HCT116 (cell line): ENCODE measurements at regions not wholly inside any gene's neighbourhood (a gene's known extent, or its start where the extent isn't known, plus 50 kb on each side); places are given as distances from the start of the nearest gene placed in this dataset.

Experiments used
- ATAC-seq: fragments of 200-7000 bp; cut with Tn5 transposase; 2 replicates; pipeline ENCODE4 v1.9.1; 2020; ENCODE audit warnings: mild to moderate bottlenecking, moderate library complexity
- BruUV-seq: library from RNA; stranded (reverse); fragments of 400-500 nt; replicated peaks from 2 replicates; lab custom pipeline; 2021; lab: Mats Ljungman, UMichigan
- CTCF ChIA-PET: fragments of 300-600 bp; sonication (Branson Sonifier 250); formaldehyde crosslinking; loops from one replicate; lab custom pipeline; 2021; ENCODE audit warnings: antibody characterized with exemption; lab: Charles Lee
- POLR2A ChIA-PET: fragments of 300-600, 350-600 bp; sonication (Branson Sonifier 250); formaldehyde crosslinking; loops from one replicate; lab custom pipeline; 2021; ENCODE audit warnings: antibody characterized with exemption; lab: Charles Lee
- RAD21 ChIA-PET, 2 experiments: fragments of 300-600 bp; sonication (Branson Sonifier 250); formaldehyde crosslinking; loops; one replicate each; lab custom pipeline; 2023; ENCODE audit warnings: low total read pairs in 2 of 2; ENCODE audit not compliant: uncharacterized antibody in 2 of 2, unreplicated experiment in 2 of 2, low non-redundant PET in 1 of 2; lab: Charles Lee
- DNase-seq: peaks from one replicate; pipeline ENCODE4 v3.0.0-alpha.2; 2010; ENCODE audit warnings: low read depth, low spot score
- H2AFZ ChIP-seq: fragments of 200-600 bp; shearing (Covaris generic), sonication (generic); 2 replicates; pipeline ENCODE4 v1.6.1; 2017; ENCODE audit warnings: low read depth, mixed run types, mixed read lengths, antibody characterized with exemption, low read length; ENCODE audit not compliant: poor library complexity, severe bottlenecking
- H3K27ac ChIP-seq: 2 replicates; pipeline ENCODE4 v1.5.1; 2012; ENCODE audit warnings: low read depth, low read length
- H3K27me3 ChIP-seq: fragments of 200-600 bp; sonication (generic); 2 replicates; pipeline ENCODE4 v1.6.1; 2016; ENCODE audit warnings: mixed run types, low read length, mixed read lengths; ENCODE audit not compliant: insufficient read depth
- H3K36me3 ChIP-seq, 2 experiments: fragments of 200-500 bp in 1 of 2; fragments of 200-600 bp in 1 of 2; sonication (Bioruptor generic) in 1 of 2; sonication (generic) in 1 of 2; 2 replicates each; pipeline versions ENCODE4 v1.5.1 to v1.6.1; 2014 to 2016; ENCODE audit warnings: low read length in 2 of 2, inconsistent platforms in 1 of 2, mixed read lengths in 1 of 2, mixed run types in 1 of 2; ENCODE audit not compliant: insufficient read depth in 2 of 2, control insufficient read depth in 1 of 2
- H3K4me1 ChIP-seq, 2 experiments: fragments of 200-600 bp in 1 of 2; sonication (generic) in 1 of 2; 2 replicates each; pipeline versions ENCODE4 v1.5.1 to v1.6.1; 2012 to 2017; ENCODE audit warnings: low read length in 2 of 2, inconsistent platforms in 1 of 2, mild to moderate bottlenecking in 1 of 2, mixed read lengths in 1 of 2, mixed run types in 1 of 2, moderate library complexity in 1 of 2; ENCODE audit not compliant: insufficient read depth in 2 of 2, control insufficient read depth in 1 of 2
- H3K4me2 ChIP-seq: fragments of 200-600 bp; sonication (generic); 2 replicates; pipeline ENCODE4 v1.6.1; 2017; ENCODE audit warnings: mixed run types, low read length, mixed read lengths
- H3K4me3 ChIP-seq, 2 experiments: fragments of 200-600 bp in 1 of 2; sonication (generic) in 1 of 2; replicated peaks in 1 of 2; 2 replicates each; pipeline ENCODE4 v1.5.1; 2011 to 2016; ENCODE audit warnings: low read length in 2 of 2, control low read depth in 1 of 2, low read depth in 1 of 2, mild to moderate bottlenecking in 1 of 2, mixed read lengths in 1 of 2, mixed run types in 1 of 2
- H3K79me2 ChIP-seq: fragments of 200-600 bp; sonication (generic); 2 replicates; pipeline ENCODE4 v1.6.1; 2017; ENCODE audit warnings: mild to moderate bottlenecking, mixed run types, low read length, moderate library complexity, mixed read lengths; ENCODE audit not compliant: insufficient read depth
- H3K9ac ChIP-seq: fragments of 200-600 bp; sonication (generic); 2 replicates; pipeline ENCODE4 v1.6.1; 2016; ENCODE audit warnings: low read length, mixed read lengths
- H3K9me2 ChIP-seq: fragments of 200-600 bp; sonication (generic), shearing (Covaris generic); 2 replicates; pipeline ENCODE4 v1.6.1; 2017; ENCODE audit warnings: mixed run types, mild to moderate bottlenecking, moderate library complexity; ENCODE audit not compliant: insufficient read depth
- H3K9me3 ChIP-seq, 2 experiments: fragments of 200-500 bp in 1 of 2; fragments of 200-600 bp in 1 of 2; sonication (Bioruptor generic) in 1 of 2; sonication (generic) in 1 of 2; 2 replicates each; pipeline ENCODE4 v1.6.1; 2014 to 2017; ENCODE audit warnings: low read length in 2 of 2, mixed read lengths in 2 of 2, inconsistent platforms in 1 of 2, low read depth in 1 of 2, mild to moderate bottlenecking in 1 of 2, mixed run types in 1 of 2, moderate library complexity in 1 of 2; ENCODE audit not compliant: control insufficient read depth in 1 of 2, insufficient read depth in 1 of 2
- H4K20me1 ChIP-seq: fragments of 200-600 bp; sonication (generic), shearing (Covaris generic); 2 replicates; pipeline ENCODE4 v1.6.1; 2017; ENCODE audit warnings: mixed run types, mild to moderate bottlenecking, moderate library complexity; ENCODE audit not compliant: insufficient read depth
- ATF3 ChIP-seq: IDR thresholded peaks from 2 replicates; pipeline ENCODE4 v1.6.1; 2012
- CBX3 ChIP-seq: IDR thresholded peaks from 2 replicates; pipeline ENCODE4 v1.6.1; 2012; ENCODE audit warnings: low read depth
- CEBPB ChIP-seq: IDR thresholded peaks from 2 replicates; pipeline ENCODE4 v1.6.1; 2012; ENCODE audit warnings: low read depth
- CTCF ChIP-seq, 3 experiments: fragments of 200-600 bp in 1 of 3; sonication (generic) in 1 of 3; IDR thresholded peaks in 2 of 3; conservative IDR thresholded peaks in 1 of 3; 2 replicates each; pipeline ENCODE4 v1.5.1; 2012 to 2017; ENCODE audit warnings: low read depth in 2 of 3, low read length in 2 of 3, antibody characterized with exemption in 1 of 3, borderline replicate concordance in 1 of 3, control low read depth in 1 of 3, mild to moderate bottlenecking in 1 of 3, mixed read lengths in 1 of 3, mixed run types in 1 of 3, moderate library complexity in 1 of 3; ENCODE audit not compliant: insufficient read depth in 1 of 3
- EGR1 ChIP-seq: IDR thresholded peaks from 2 replicates; pipeline ENCODE4 v1.6.1; 2012; ENCODE audit warnings: low read depth
- ELF1 ChIP-seq: IDR thresholded peaks from 2 replicates; pipeline ENCODE4 v1.6.1; 2012; ENCODE audit warnings: low read depth, borderline replicate concordance
- EZH2phosphoT487 ChIP-seq: fragments of 200-600 bp; IDR thresholded peaks from 2 replicates; pipeline ENCODE4 v1.6.1; 2018; ENCODE audit warnings: antibody characterized with exemption, borderline replicate concordance
- FOSL1 ChIP-seq: IDR thresholded peaks from 2 replicates; pipeline ENCODE4 v1.6.1; 2012; ENCODE audit warnings: low read depth
- JUND ChIP-seq: IDR thresholded peaks from 2 replicates; pipeline ENCODE4 v1.6.1; 2012
- POLR2A ChIP-seq: IDR thresholded peaks from 2 replicates; pipeline ENCODE4 v1.7.0; 2011; ENCODE audit warnings: borderline replicate concordance; ENCODE audit not compliant: insufficient read depth, insufficient read length; ENCODE audit errors: extremely low read depth
- POLR2AphosphoS5 ChIP-seq: IDR thresholded peaks from 2 replicates; pipeline ENCODE4 v1.6.1; 2011; ENCODE audit warnings: mild to moderate bottlenecking, low read depth, low read length, moderate library complexity
- RAD21 ChIP-seq: IDR thresholded peaks from 2 replicates; pipeline ENCODE4 v1.6.1; 2012; ENCODE audit warnings: low read depth, mild to moderate bottlenecking
- SIN3A ChIP-seq: IDR thresholded peaks from 2 replicates; pipeline ENCODE4 v1.6.1; 2012; ENCODE audit warnings: low read depth
- SP1 ChIP-seq: IDR thresholded peaks from 2 replicates; pipeline ENCODE4 v1.6.1; 2012; ENCODE audit warnings: low read depth
- SRF ChIP-seq: IDR thresholded peaks from 2 replicates; pipeline ENCODE4 v1.6.1; 2012; ENCODE audit warnings: low read depth
- TCF7L2 ChIP-seq: IDR thresholded peaks from 2 replicates; pipeline ENCODE4 v1.7.0; 2011; ENCODE audit warnings: borderline replicate concordance, inconsistent platforms; ENCODE audit not compliant: insufficient read depth, insufficient read length; ENCODE audit errors: extremely low read depth
- YY1 ChIP-seq: IDR thresholded peaks from 2 replicates; pipeline ENCODE4 v1.6.1; 2011; ENCODE audit warnings: low read length, low read depth, moderate library complexity, mild to moderate bottlenecking; ENCODE audit not compliant: insufficient replicate concordance; ENCODE audit errors: extremely low read depth
- ZBTB33 ChIP-seq: IDR thresholded peaks from 2 replicates; pipeline ENCODE4 v1.6.1; 2011; ENCODE audit warnings: mild to moderate bottlenecking, low read length, moderate library complexity; ENCODE audit not compliant: insufficient replicate concordance; ENCODE audit errors: extremely low read depth
- ZFX ChIP-seq: fragments of 450-650 bp; IDR thresholded peaks from 2 replicates; pipeline ENCODE4 v1.6.1; 2017
- ZNF274 ChIP-seq: fragments of 200-500 bp; sonication (Bioruptor generic); IDR thresholded peaks from 2 replicates; pipeline ENCODE4 v1.6.1; 2014; ENCODE audit warnings: mild to moderate bottlenecking, low read depth, low read length, inconsistent platforms
- intact Hi-C: fragments of 100-400 bp; cut with micrococcal nuclease; formaldehyde crosslinking; loops from 2 replicates; pipeline ENCODE4 v1.10.0; 2022

- no peaks in the 10 kb centered on the region for H3K36me3 ChIP-seq
- intact Hi-C loops, result no loop called here
- no peaks in the 10 kb centered on the region for H3K27me3 ChIP-seq
- no peak for DNase-seq
- ChIA-PET POLR2A (no interaction called here), CTCF (no interaction called here), RAD21 (no interaction called here)
- no peaks in the 10 kb centered on the region for H3K9me3 ChIP-seq
- no peak for TF ChIP-seq CTCF (IDR thresholded peaks at IDR 0.05 in 2 of 3, conservative IDR thresholded peaks at IDR 0.05 in 1 of 3; ENCODE audit: borderline replicate concordance in 1 of 3, insufficient read depth in 1 of 3, low read depth in 2 of 3, low read length in 2 of 3)
- no peak for TF ChIP-seq RAD21
- no peak for TF ChIP-seq SP1
- no peak for TF ChIP-seq POLR2A
- no peak for TF ChIP-seq CEBPB
- no peak for TF ChIP-seq POLR2AphosphoS5
- TF ChIP-seq SRF, result no peak
- no peak for TF ChIP-seq ZFX
- no peak for TF ChIP-seq EGR1
- TF ChIP-seq ZBTB33, result no peak
- TF ChIP-seq CBX3, result no peak
- no peak for TF ChIP-seq YY1
- no peak for TF ChIP-seq JUND
- no peak for TF ChIP-seq TCF7L2
- no peak for TF ChIP-seq FOSL1
- no peak for TF ChIP-seq ZNF274
- TF ChIP-seq ATF3, result no peak
- TF ChIP-seq EZH2phosphoT487, result no peak
- TF ChIP-seq SIN3A, result no peak
- TF ChIP-seq ELF1, result no peak
- no peaks in the 10 kb centered on the region for H3K4me1 ChIP-seq
- no TSS peak for BruUV-seq
- no peak overlapping the region for H2AFZ ChIP-seq
- no peak overlapping the region for H3K27ac ChIP-seq
- H3K9ac ChIP-seq, result no peak overlapping the region
- no peaks in the 10 kb centered on the region for H4K20me1 ChIP-seq
- no peak for ATAC-seq
- H3K4me2 ChIP-seq, result no peak overlapping the region
- H3K79me2 ChIP-seq, result no peaks in the 10 kb centered on the region
- H3K9me2 ChIP-seq, result no peaks in the 10 kb centered on the region
- H3K4me3 ChIP-seq, result no peak overlapping the region
These were observed 146.9 kb downstream of the CD47 start for GRCh38 chr3:107943786-107944523.
